ENCODE measurements at regions not wholly inside any gene's neighbourhood (a gene's known extent, or its start where the extent isn't known, plus 50 kb on each side); places are given as distances from the start of the nearest gene placed in this dataset.

DNA sequence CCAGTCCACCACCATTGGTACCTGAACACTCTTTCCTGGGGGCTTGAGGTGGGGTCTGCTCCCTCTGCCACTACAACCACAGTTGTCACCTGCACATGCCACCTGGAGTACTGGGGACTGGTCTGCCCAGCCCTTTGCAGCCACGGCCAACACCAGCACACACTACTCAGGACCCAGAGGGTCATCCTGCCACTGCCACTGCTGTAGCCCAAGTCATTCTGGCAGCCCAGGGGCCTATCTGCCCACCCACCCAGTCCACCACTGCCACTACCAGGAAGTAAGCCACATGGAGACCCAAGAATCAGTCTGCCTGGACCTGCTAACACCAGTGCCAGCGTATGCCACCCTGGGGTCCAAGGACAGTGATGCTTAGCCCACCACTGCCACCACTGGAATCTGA is 302.4 kb upstream of the TRPC7 start:
- no peak for TF ChIP-seq POLR2A (IDR thresholded peaks at IDR 0.05; ENCODE audit: low read depth)
- TF ChIP-seq, protein P1, sequence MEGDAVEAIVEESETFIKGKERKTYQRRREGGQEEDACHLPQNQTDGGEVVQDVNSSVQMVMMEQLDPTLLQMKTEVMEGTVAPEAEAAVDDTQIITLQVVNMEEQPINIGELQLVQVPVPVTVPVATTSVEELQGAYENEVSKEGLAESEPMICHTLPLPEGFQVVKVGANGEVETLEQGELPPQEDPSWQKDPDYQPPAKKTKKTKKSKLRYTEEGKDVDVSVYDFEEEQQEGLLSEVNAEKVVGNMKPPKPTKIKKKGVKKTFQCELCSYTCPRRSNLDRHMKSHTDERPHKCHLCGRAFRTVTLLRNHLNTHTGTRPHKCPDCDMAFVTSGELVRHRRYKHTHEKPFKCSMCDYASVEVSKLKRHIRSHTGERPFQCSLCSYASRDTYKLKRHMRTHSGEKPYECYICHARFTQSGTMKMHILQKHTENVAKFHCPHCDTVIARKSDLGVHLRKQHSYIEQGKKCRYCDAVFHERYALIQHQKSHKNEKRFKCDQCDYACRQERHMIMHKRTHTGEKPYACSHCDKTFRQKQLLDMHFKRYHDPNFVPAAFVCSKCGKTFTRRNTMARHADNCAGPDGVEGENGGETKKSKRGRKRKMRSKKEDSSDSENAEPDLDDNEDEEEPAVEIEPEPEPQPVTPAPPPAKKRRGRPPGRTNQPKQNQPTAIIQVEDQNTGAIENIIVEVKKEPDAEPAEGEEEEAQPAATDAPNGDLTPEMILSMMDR (IDR thresholded peaks at IDR 0.05) = no peak
